ENCODE measurements at regions not wholly inside any gene's neighbourhood (a gene's known extent, or its start where the extent isn't known, plus 50 kb on each side); places are given as distances from the start of the nearest gene placed in this dataset.
"Not testable (repeated sequence)": the region's sequence is repeated elsewhere in the genome, so short reads cannot be mapped to it uniquely, and the experiment has no call there.

DNA sequence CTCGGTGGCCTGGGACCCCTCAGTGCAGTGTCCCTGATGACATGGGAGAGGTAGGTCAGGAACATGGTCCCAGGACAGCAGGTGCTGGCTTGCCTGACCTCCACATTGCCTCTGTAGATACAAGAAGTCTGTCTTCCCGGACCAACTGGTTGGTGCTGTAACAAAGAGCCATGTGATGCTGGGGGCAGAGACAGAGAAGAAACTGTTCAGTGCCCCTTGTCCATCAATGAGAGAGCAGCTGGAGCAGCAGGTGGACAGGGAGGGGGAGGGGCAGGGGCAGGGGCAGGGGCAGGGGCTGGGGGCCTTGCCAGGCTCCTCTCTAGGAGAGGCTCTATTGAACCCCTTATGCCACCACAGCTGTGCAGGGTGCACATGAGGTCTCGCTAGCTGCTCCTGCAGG, 191.8 kb downstream of the KLRB1 start:
- H3K27me3 Mint-ChIP-seq (ENCODE audit: unreplicated experiment); H3K4me1 Mint-ChIP-seq (ENCODE audit: unreplicated experiment); H3K9me3 Mint-ChIP-seq (ENCODE audit: unreplicated experiment); H3K4me3 Mint-ChIP-seq (ENCODE audit: unreplicated experiment); DNase-seq (ENCODE audit: extremely low spot score, unreplicated experiment); H3K27ac Mint-ChIP-seq (ENCODE audit: unreplicated experiment); H3K36me3 Mint-ChIP-seq (ENCODE audit: unreplicated experiment): not testable (repeated sequence)

GRCh38 chr12:9413862-9414261, 193.9 kb downstream of the KLRB1 start:
- not testable (repeated sequence) for H3K4me3 Mint-ChIP-seq (ENCODE audit: unreplicated experiment); H3K4me1 Mint-ChIP-seq (ENCODE audit: unreplicated experiment); H3K9me3 Mint-ChIP-seq (ENCODE audit: unreplicated experiment); H3K27me3 Mint-ChIP-seq (ENCODE audit: unreplicated experiment); H3K27ac Mint-ChIP-seq (ENCODE audit: unreplicated experiment); H3K36me3 Mint-ChIP-seq (ENCODE audit: unreplicated experiment); DNase-seq (ENCODE audit: extremely low spot score, unreplicated experiment)

- not testable (repeated sequence) for H3K4me1 Mint-ChIP-seq (ENCODE audit: unreplicated experiment); DNase-seq (ENCODE audit: extremely low spot score, unreplicated experiment); H3K9me3 Mint-ChIP-seq (ENCODE audit: unreplicated experiment); H3K27me3 Mint-ChIP-seq (ENCODE audit: unreplicated experiment); H3K4me3 Mint-ChIP-seq (ENCODE audit: unreplicated experiment); H3K27ac Mint-ChIP-seq (ENCODE audit: unreplicated experiment); H3K36me3 Mint-ChIP-seq (ENCODE audit: unreplicated experiment)
These were observed 195.3 kb downstream of the KLRB1 start for GRCh38 chr12:9412459-9412858.

- H3K36me3 Mint-ChIP-seq (ENCODE audit: unreplicated experiment); H3K27ac Mint-ChIP-seq (ENCODE audit: unreplicated experiment); H3K4me1 Mint-ChIP-seq (ENCODE audit: unreplicated experiment): not testable (repeated sequence)
These were observed 196.0 kb downstream of the KLRB1 start for GRCh38 chr12:9411616-9412268.

DNA sequence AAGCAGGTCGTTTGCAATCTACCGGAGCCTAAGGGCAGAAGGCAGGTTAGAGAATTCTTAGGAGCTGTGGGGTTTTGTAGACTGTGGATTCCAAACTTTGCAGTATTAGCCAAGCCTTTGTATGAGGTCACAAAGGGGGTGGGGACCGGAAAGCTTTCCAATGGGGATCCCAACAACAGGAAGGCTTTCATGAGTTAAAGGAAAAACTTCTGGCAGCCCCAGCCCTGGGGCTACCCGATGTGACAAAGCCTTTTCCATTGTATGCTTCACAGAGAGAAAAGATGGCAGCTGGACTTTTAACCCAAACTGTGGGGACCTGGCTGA, 199.2 kb upstream of the PZP start:
- H3K9me3 Mint-ChIP-seq (ENCODE audit: unreplicated experiment); H3K4me3 Mint-ChIP-seq (ENCODE audit: unreplicated experiment): not testable (repeated sequence)

More at GRCh38 chr12:9411616-9412268, 196.0 kb downstream of the KLRB1 start:
- H3K9me3 Mint-ChIP-seq (ENCODE audit: unreplicated experiment); H3K4me3 Mint-ChIP-seq (ENCODE audit: unreplicated experiment); DNase-seq (ENCODE audit: extremely low spot score, unreplicated experiment); H3K27me3 Mint-ChIP-seq (ENCODE audit: unreplicated experiment): not testable (repeated sequence)

DNA sequence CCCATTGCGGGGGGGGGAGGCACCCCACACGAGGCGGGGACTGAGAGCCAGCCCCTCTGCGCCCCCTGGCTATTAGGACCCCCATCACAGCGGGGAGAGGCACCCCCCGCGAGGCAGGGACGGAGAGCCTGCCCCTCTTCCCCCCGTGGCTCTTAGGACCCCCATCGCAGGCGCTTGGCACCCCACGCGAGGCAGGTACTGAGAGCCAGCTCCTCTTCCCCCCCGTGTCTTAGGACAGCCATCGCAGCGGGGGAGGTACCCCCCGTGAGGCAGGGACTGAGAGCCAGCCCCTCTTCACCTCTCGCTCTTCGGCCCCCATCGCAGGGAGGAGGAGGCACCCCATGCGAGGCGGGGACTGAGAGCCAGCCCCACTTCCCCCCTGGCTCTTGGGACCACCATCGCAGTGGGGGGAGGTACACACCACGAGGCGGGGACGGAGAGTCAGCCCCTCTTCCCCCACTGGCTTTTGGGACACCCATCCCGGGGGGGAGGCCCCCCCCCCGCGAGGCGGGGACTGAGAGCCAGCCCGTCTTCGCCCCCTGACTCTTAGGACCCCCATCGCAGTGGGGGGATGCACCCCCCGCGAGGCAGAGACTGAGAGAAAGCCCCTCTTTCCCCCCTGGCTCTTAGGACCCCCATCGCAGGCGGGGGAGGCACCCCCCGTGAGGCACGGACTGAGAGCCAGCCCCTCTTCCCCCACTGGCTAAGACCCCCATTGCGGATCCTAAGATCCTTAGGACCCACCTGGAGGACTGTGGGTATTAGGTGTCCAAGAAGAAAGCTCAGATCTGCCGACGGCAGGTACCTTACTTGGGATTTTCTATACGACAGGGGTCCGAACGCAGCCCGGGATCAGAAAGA, 198.6 kb upstream of the PZP start:
- no peak for DNase-seq (ENCODE audit: extremely low spot score, unreplicated experiment)
- Mint-ChIP-seq H3K4me1 (ENCODE audit: unreplicated experiment) (no peaks in the 10 kb centered on the region), H3K4me3 (ENCODE audit: unreplicated experiment) (no peak overlapping the region), H3K27ac (ENCODE audit: unreplicated experiment) (no peak overlapping the region), H3K36me3 (ENCODE audit: unreplicated experiment) (no peaks in the 10 kb centered on the region), H3K9me3 (ENCODE audit: unreplicated experiment) (no peaks in the 10 kb centered on the region), H3K27me3 (ENCODE audit: unreplicated experiment) (no peaks in the 10 kb centered on the region)
- TF ChIP-seq, protein P1, sequence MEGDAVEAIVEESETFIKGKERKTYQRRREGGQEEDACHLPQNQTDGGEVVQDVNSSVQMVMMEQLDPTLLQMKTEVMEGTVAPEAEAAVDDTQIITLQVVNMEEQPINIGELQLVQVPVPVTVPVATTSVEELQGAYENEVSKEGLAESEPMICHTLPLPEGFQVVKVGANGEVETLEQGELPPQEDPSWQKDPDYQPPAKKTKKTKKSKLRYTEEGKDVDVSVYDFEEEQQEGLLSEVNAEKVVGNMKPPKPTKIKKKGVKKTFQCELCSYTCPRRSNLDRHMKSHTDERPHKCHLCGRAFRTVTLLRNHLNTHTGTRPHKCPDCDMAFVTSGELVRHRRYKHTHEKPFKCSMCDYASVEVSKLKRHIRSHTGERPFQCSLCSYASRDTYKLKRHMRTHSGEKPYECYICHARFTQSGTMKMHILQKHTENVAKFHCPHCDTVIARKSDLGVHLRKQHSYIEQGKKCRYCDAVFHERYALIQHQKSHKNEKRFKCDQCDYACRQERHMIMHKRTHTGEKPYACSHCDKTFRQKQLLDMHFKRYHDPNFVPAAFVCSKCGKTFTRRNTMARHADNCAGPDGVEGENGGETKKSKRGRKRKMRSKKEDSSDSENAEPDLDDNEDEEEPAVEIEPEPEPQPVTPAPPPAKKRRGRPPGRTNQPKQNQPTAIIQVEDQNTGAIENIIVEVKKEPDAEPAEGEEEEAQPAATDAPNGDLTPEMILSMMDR (IDR thresholded peaks at IDR 0.05): no peak

More for the DNA sequence above, 199.2 kb upstream of the PZP start:
- DNase-seq (ENCODE audit: extremely low spot score, unreplicated experiment); H3K36me3 Mint-ChIP-seq (ENCODE audit: unreplicated experiment); H3K4me1 Mint-ChIP-seq (ENCODE audit: unreplicated experiment); H3K27me3 Mint-ChIP-seq (ENCODE audit: unreplicated experiment); H3K27ac Mint-ChIP-seq (ENCODE audit: unreplicated experiment): not testable (repeated sequence)

- Mint-ChIP-seq H3K36me3 (ENCODE audit: unreplicated experiment) (no peaks in the 10 kb centered on the region), H3K4me1 (ENCODE audit: unreplicated experiment) (no peaks in the 10 kb centered on the region), H3K4me3 (ENCODE audit: unreplicated experiment) (no peak overlapping the region), H3K27me3 (ENCODE audit: unreplicated experiment) (no peaks in the 10 kb centered on the region), H3K27ac (ENCODE audit: unreplicated experiment) (no peak overlapping the region), H3K9me3 (ENCODE audit: unreplicated experiment) (no peaks in the 10 kb centered on the region)
- no peak for DNase-seq (ENCODE audit: extremely low spot score, unreplicated experiment)
- TF ChIP-seq, protein P1 (IDR thresholded peaks at IDR 0.05): no peak
These were observed 197.8 kb upstream of the PZP start for GRCh38 chr12:9405886-9406563.

Measured in osteocyte (in vitro differentiated cells).